ENCODE measurements at regions not wholly inside any gene's neighbourhood (a gene's known extent, or its start where the extent isn't known, plus 50 kb on each side); places are given as distances from the start of the nearest gene placed in this dataset.

- DNase-seq = no peak
These were observed 418.8 kb upstream of the HS6ST1 start for GRCh38 chr2:128737546-128737826.

- no peak for DNase-seq
These were observed 419.9 kb upstream of the HS6ST1 start for GRCh38 chr2:128738446-128739110.

- DNase-seq = no peak
These were observed 423.8 kb upstream of the HS6ST1 start for GRCh38 chr2:128742467-128742866.

GRCh38 chr2:128745946-128746345, 427.3 kb upstream of the HS6ST1 start:
- DNase-seq = no peak

- DNase-seq = no peak
These were observed 427.7 kb upstream of the HS6ST1 start for GRCh38 chr2:128746356-128746755.

GRCh38 chr2:128748336-128748735, 429.7 kb upstream of the HS6ST1 start:
- no peak for DNase-seq

GRCh38 chr2:128748835-128749605, 430.4 kb upstream of the HS6ST1 start:
- no peak for DNase-seq

- no peak for DNase-seq
These were observed 431.9 kb upstream of the HS6ST1 start for GRCh38 chr2:128750328-128751165.

GRCh38 chr2:128751746-128752145, 433.1 kb upstream of the HS6ST1 start:
- no peak for DNase-seq

GRCh38 chr2:128752691-128753263, 434.1 kb upstream of the HS6ST1 start:
- no peak for DNase-seq

GRCh38 chr2:128753321-128753720, 434.7 kb upstream of the HS6ST1 start:
- no peak for DNase-seq

GRCh38 chr2:128753800-128754199, 435.1 kb upstream of the HS6ST1 start:
- DNase-seq = no peak

GRCh38 chr2:128754246-128754724, 435.6 kb upstream of the HS6ST1 start:
- DNase-seq = no peak

GRCh38 chr2:128755695-128756364, 437.2 kb upstream of the HS6ST1 start:
- DNase-seq = no peak

- no peak for DNase-seq
These were observed 437.7 kb upstream of the HS6ST1 start for GRCh38 chr2:128756365-128756717.

- DNase-seq = no peak
These were observed 447.1 kb upstream of the HS6ST1 start for GRCh38 chr2:128765811-128766210.

- DNase-seq = no peak
These were observed 449.4 kb upstream of the HS6ST1 start for GRCh38 chr2:128768041-128768440.

- no peak for DNase-seq
These were observed 450.9 kb upstream of the HS6ST1 start for GRCh38 chr2:128769457-128770142.

- no peak for DNase-seq
These were observed 451.7 kb upstream of the HS6ST1 start for GRCh38 chr2:128770143-128771085.

GRCh38 chr2:128771401-128771800, 452.7 kb upstream of the HS6ST1 start:
- DNase-seq = no peak

- DNase-seq = no peak
These were observed 454.0 kb upstream of the HS6ST1 start for GRCh38 chr2:128772671-128773070.

All from stimulated activated CD4-positive, alpha-beta T cell treated with anti-CD3 and anti-CD28 coated beads, Interleukin-15, amount 100 ng/mL, for 24 hours (primary cell).